ENCODE measurements at regions not wholly inside any gene's neighbourhood (a gene's known extent, or its start where the extent isn't known, plus 50 kb on each side); places are given as distances from the start of the nearest gene placed in this dataset.

DNA sequence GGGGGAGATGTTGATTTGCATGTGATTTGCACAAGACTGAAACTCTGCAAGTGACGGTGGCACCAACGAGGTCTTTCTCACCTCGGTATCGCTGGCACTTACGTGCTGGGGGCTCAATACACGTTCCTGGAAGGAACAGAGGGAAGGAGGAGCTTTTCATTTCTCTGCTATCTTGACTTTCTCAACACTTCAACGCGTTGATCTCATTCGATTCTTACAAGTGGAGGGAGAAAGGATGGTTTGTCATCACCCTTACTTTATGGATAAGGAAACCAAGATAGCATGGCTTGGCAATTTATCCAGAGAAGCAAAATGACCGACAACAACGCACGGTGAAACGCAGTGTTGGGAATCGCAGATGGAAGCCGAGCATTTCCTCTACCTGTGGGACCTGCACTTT lies 87.3 kb upstream of the RFLNA start:
- no peak overlapping the region for H3K27ac ChIP-seq
- TF ChIP-seq ZFX (IDR thresholded peaks at IDR 0.05), result no peak
- TF ChIP-seq, protein P1, sequence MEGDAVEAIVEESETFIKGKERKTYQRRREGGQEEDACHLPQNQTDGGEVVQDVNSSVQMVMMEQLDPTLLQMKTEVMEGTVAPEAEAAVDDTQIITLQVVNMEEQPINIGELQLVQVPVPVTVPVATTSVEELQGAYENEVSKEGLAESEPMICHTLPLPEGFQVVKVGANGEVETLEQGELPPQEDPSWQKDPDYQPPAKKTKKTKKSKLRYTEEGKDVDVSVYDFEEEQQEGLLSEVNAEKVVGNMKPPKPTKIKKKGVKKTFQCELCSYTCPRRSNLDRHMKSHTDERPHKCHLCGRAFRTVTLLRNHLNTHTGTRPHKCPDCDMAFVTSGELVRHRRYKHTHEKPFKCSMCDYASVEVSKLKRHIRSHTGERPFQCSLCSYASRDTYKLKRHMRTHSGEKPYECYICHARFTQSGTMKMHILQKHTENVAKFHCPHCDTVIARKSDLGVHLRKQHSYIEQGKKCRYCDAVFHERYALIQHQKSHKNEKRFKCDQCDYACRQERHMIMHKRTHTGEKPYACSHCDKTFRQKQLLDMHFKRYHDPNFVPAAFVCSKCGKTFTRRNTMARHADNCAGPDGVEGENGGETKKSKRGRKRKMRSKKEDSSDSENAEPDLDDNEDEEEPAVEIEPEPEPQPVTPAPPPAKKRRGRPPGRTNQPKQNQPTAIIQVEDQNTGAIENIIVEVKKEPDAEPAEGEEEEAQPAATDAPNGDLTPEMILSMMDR (conservative IDR thresholded peaks at IDR 0.05), result no peak

DNA sequence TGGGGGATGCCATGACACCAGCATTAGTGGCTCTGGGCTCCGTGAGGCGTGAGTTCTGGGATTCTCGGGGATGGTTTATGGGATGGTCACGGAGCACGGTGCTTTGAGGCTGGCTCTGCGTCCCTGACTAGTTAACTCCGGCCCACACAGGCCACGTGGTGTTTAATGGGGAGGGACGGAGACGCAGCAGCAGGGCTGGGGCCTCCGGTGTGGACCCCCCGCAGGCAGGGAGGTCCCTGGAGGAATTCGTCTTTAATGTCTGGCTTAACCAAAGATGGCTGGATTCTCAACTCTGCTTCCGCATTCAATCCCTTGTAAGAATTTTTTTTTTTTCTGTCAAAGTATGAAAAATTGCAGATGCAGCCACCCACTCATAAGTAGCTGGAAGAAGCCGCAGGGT lies 86.4 kb upstream of the RFLNA start:
- H3K27ac ChIP-seq, result no peak overlapping the region
- TF ChIP-seq ZFX (IDR thresholded peaks at IDR 0.05), result no peak
- TF ChIP-seq, protein P1 (conservative IDR thresholded peaks at IDR 0.05), result no peak

DNA sequence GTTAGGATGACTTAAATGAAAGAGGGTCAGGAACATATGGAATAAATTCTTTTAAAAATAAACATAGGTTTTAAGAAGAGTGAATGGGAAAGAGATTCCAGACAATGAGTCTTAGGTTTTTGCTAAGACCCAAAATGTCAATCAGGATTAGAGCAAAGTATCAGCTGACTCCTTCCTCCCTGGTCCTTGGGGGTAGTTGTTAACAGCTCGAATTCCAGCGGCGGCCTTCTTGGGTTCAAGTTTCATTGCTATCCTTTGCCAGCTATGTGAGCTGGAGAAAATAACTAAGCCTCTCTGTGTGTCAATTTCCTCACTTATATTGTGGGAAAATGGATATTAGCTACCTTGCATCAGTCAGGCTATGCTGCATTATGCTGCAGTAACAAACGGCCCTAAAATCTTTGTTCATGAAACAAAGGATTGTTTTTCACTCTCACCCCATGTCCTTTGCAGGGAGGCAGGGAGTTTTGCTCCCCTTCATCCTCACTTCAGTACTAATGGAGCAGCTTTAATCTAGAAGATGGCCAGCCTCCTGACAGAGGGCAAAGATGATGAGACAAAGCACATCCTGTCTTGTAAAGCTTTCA lies 83.8 kb upstream of the RFLNA start:
- no peak for TF ChIP-seq ZFX (IDR thresholded peaks at IDR 0.05)
- TF ChIP-seq, protein P1 (conservative IDR thresholded peaks at IDR 0.05), result no peak
- H3K27ac ChIP-seq, result no peak overlapping the region

DNA sequence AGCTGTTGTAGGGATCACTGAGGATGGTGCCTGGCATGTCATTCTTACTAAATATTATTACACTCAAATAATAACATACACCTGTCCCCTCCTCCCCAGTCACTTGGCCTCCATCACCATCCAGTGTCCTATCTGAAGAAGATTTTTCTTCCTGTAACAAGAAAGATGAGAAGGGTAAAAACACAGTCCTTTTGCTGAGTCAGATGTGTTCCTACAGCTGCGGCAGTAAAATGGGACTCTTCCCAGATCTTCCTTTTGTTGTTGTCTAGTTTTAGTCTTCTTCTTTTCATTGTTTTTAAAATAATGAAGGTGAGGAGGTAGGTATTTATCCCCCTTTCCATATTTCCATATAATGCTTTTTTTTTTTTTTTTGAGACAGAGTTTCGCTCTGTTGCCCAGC lies 83.1 kb upstream of the RFLNA start:
- no peak for TF ChIP-seq ZFX (IDR thresholded peaks at IDR 0.05)
- TF ChIP-seq, protein P1 (conservative IDR thresholded peaks at IDR 0.05), result no peak
- no peak overlapping the region for H3K27ac ChIP-seq

DNA sequence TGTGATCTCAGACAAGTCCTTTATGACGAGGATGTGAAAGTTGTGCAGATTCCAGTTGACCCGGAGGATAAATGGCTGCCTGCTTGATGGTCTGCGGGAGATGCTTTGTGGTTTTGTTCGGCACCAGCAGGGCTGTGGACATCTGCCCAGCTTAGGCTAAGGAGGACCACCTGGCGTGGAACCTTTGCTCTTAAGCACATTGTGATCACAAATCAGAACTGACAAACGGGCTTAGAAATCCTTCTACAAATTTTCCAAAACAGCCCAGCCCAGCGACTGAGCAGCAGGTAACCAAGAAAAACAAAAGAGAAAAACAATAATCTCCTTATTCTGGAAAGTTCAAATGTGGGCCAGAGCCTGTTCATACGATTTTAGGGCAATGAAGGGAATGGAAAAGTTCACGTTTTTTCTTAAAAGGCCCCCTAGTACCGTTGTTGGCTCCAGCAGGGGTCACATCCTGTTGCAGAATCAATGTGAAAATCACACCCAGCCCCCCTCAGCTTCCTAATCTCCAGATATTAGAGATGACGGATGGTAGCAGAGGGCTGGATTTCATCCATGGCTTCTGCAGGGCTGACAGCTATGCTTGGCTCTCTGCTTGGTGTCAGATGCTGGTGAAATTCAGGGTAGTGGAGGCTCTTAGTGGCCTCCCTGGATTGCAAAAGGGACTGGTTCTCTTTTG lies 81.1 kb upstream of the RFLNA start:
- no peak overlapping the region for H3K27ac ChIP-seq
- TF ChIP-seq, protein P1 (conservative IDR thresholded peaks at IDR 0.05), result no peak
- no peak for TF ChIP-seq ZFX (IDR thresholded peaks at IDR 0.05)

DNA sequence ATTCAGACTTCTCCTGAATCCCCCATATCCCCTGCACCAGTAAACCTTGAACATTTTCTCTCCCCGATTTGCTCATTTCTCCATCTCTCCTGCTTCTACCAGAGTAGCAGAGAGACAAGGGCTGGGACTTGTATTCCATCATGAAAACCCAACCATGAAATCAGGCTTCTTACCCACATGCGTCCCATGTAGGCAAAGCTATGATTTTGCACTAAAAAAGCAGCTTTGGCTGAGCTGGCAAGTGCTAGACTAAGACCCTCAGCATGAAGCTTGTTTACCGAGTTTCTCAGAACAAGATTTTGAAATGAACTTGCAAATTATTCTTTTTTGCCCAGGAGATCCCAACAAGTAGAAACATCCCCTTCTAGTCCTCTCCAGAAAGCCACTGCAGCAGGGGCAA lies 80.3 kb upstream of the RFLNA start:
- no peak for TF ChIP-seq ZFX (IDR thresholded peaks at IDR 0.05)
- TF ChIP-seq, protein P1 (conservative IDR thresholded peaks at IDR 0.05), result no peak
- no peak overlapping the region for H3K27ac ChIP-seq

DNA sequence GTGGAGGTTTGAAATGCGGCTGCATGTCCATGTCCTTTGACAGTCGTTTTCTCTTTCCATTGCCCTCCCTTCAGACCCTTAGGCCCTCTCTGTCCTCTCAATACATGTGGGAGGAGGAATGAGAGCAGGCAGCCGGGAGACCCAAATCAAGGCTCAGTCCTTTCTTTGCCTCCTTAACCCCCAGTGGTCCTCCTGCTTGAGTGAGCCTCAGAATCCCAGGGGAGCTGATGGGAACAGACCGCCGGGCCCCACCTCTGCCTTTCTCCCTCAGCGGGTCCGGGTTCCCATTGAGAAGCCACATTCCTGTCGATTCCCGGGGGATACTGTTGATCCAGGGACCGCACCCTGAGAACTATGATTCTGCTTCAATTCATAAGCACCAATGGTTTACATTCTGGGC lies 77.9 kb upstream of the RFLNA start:
- no peak for TF ChIP-seq ZFX (IDR thresholded peaks at IDR 0.05)
- TF ChIP-seq, protein P1 (conservative IDR thresholded peaks at IDR 0.05), result no peak
- no peak overlapping the region for H3K27ac ChIP-seq
